Left cardiac atrium (tissue), 4 donors: ENCODE measurements at regions not wholly inside any gene's neighbourhood (a gene's known extent, or its start where the extent isn't known, plus 50 kb on each side); places are given as distances from the start of the nearest gene placed in this dataset.
"Not testable (repeated sequence)": the region's sequence is repeated elsewhere in the genome, so short reads cannot be mapped to it uniquely, and the experiment has no call there.

ENCODE experiments used
- ATAC-seq, 2 donors: fragments of 200-7000 bp; cut with Tn5 transposase; one replicate each; pipeline ENCODE4 v1.9.1; 2020; ENCODE audit warnings: mild to moderate bottlenecking in 2 of 2, moderate library complexity in 2 of 2
- DNase-seq: peaks from one replicate; pipeline ENCODE4 v3.0.0-alpha.2; 2020
- intact Hi-C, 2 donors: fragments of 100-400 bp; cut with DNase I; formaldehyde crosslinking; loops; one replicate each; pipeline versions ENCODE4 v1.14.1 to v1.15.1; 2022 to 2023
- donor health status: DM: no; HTN: yes; CAD: no.
- donor health status: DM: no; HTN: yes; CAD: no; lungs with severe emphysema.
- donor health status: DM: yes; HTN: yes; CAD: no.
- donor health status: Dilated cardiomyopathy.

GRCh38 chr4:159540501-159540900 is 437.6 kb downstream of the RAPGEF2 start:
- ATAC-seq (no peak), DNase-seq (no peak)
- intact Hi-C loops, result no loop called here

GRCh38 chr4:159541143-159541542 is 438.3 kb downstream of the RAPGEF2 start:
- no peak for ATAC-seq
- intact Hi-C loops, result no loop called here
- DNase-seq, result no peak

- ATAC-seq, result no peak
- intact Hi-C loops, result no loop called here
- DNase-seq, result no peak
Measured at GRCh38 chr4:159542296-159542695, 439.4 kb downstream of the RAPGEF2 start.

- ATAC-seq, result no peak
- DNase-seq, result no peak
- intact Hi-C loops, result no loop called here
Measured at GRCh38 chr4:159543831-159544230, 441.0 kb downstream of the RAPGEF2 start.

- intact Hi-C loops, result no loop called here
- ATAC-seq (no peak), DNase-seq (no peak)
Measured at GRCh38 chr4:159545556-159545955, 442.7 kb downstream of the RAPGEF2 start.

GRCh38 chr4:159547645-159548308 is 444.9 kb downstream of the RAPGEF2 start:
- intact Hi-C loops, result no loop called here
- DNase-seq (no peak), ATAC-seq (peak in 1 of 2 donors; percentile 81)

GRCh38 chr4:159549098-159549518 is 446.2 kb downstream of the RAPGEF2 start:
- intact Hi-C loops, result no loop called here
- DNase-seq (no peak), ATAC-seq (no peak)

GRCh38 chr4:159551281-159551680 is 448.4 kb downstream of the RAPGEF2 start:
- DNase-seq, result no peak
- no peak for ATAC-seq
- intact Hi-C loops, result no loop called here

- intact Hi-C loops, result no loop called here
- ATAC-seq (no peak), DNase-seq (no peak)
Measured at GRCh38 chr4:159552979-159553768, 450.3 kb downstream of the RAPGEF2 start.

GRCh38 chr4:159555873-159556272 is 453.0 kb downstream of the RAPGEF2 start:
- no peak for DNase-seq
- intact Hi-C loops, result no loop called here
- no peak for ATAC-seq

GRCh38 chr4:159562366-159562765 is 459.5 kb downstream of the RAPGEF2 start:
- DNase-seq (no peak), ATAC-seq (no peak)
- intact Hi-C loops, result no loop called here

GRCh38 chr4:159563257-159563656 is 460.4 kb downstream of the RAPGEF2 start:
- intact Hi-C loops, result no loop called here

GRCh38 chr4:159564615-159565014 is 461.7 kb downstream of the RAPGEF2 start:
- DNase-seq (no peak), ATAC-seq (no peak)
- intact Hi-C loops, result no loop called here

More at GRCh38 chr4:159563257-159563656, 460.4 kb downstream of the RAPGEF2 start:
- ATAC-seq (no peak), DNase-seq (no peak)

- DNase-seq (no peak), ATAC-seq (no peak)
- intact Hi-C loops, result no loop called here
Measured at GRCh38 chr4:159566786-159567185, 463.9 kb downstream of the RAPGEF2 start.

- intact Hi-C loops, result no loop called here
- no peak for ATAC-seq
Measured at GRCh38 chr4:159577241-159577640, 474.4 kb downstream of the RAPGEF2 start.

GRCh38 chr4:159582685-159583084 is 479.8 kb downstream of the RAPGEF2 start:
- intact Hi-C loops, result no loop called here
- DNase-seq (no peak), ATAC-seq (no peak)

More at GRCh38 chr4:159577241-159577640, 474.4 kb downstream of the RAPGEF2 start:
- DNase-seq, result no peak

GRCh38 chr4:159592898-159593556 is 490.1 kb downstream of the RAPGEF2 start:
- DNase-seq (no peak), ATAC-seq (no peak)
- intact Hi-C loops, result no loop called here

- intact Hi-C loops, result no loop called here
- ATAC-seq (no peak), DNase-seq (no peak)
Measured at GRCh38 chr4:159593681-159594080, 490.8 kb downstream of the RAPGEF2 start.

GRCh38 chr4:159594576-159594975 is 491.7 kb downstream of the RAPGEF2 start:
- intact Hi-C loops, result no loop called here
- DNase-seq (no peak), ATAC-seq (no peak)

- intact Hi-C loops, result not testable (repeated sequence)
Measured at GRCh38 chr4:159595101-159595500, 492.2 kb downstream of the RAPGEF2 start.

More at GRCh38 chr4:159595101-159595500, 492.2 kb downstream of the RAPGEF2 start:
- DNase-seq, ATAC-seq: not testable (repeated sequence)
